HG03039 (cell line): ENCODE measurements at regions not wholly inside any gene's neighbourhood (a gene's known extent, or its start where the extent isn't known, plus 50 kb on each side); places are given as distances from the start of the nearest gene placed in this dataset.
"Not testable (repeated sequence)": the region's sequence is repeated elsewhere in the genome, so short reads cannot be mapped to it uniquely, and the experiment has no call there.

Experiments
- ATAC-seq: cut with Tn5 transposase; IDR thresholded peaks from one replicate; pipeline ENCODE4 v1.9.1; 2021; ENCODE audit warnings: mild to moderate bottlenecking, moderate library complexity; ENCODE audit not compliant: unreplicated experiment

DNA sequence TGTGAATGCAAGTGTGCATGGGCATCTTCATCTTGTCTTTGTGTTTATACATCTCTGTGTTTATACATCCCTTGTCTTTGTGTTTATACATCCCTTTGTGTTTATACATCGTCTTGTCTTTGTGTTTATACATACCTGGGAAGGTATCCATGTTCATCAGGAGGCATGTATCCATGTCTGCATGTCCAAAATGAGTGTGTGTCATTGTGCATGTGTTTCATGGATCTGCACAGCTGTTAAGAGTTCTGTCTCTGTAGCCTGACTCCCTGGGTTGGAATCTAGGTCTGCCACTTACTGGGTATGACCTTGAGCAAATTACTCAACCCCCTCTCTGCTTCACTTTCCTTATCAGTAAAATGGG is 50.1 kb upstream of the SIRPA start:
- no peak for ATAC-seq

DNA sequence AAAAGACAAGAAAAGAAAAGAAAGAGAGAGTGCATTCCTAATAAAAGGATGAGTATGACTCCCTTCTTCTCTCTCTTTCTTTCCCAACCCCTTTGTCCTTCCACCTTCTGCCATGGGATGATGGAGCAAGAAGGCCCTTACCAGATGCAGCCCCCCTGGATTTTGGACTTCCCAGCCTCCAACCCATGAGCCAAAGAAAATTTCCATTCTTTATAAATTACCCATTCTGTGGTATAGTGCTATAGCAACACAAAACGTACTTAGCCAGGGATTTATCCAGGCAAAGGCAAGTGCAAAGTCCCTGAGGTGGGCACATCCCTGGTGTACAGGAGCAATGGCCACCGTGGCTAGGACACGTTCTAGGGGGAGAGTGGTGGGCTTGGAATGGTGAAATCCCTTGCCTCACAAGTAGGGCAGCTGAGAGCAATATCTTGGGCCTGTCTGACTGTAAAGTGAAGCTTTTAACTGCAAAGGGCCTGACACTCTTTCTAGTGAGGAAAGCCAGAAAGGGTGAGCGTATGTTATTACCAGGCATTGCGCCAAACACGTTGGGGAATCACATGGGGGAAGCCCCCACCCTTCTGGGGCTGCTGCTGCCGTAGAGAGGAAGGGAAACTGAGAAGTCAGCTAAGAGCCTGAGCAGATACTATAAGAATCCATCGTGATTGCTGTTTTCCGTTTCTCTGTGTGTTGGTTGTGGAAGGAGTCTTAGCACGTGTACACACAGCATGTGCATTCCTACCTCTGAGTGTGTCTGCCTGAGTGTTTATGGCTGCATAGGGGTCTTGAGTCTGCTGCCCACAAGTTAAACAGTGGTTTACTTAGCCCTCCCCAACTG is 50.7 kb upstream of the SIRPA start:
- ATAC-seq = peak; percentile 88

DNA sequence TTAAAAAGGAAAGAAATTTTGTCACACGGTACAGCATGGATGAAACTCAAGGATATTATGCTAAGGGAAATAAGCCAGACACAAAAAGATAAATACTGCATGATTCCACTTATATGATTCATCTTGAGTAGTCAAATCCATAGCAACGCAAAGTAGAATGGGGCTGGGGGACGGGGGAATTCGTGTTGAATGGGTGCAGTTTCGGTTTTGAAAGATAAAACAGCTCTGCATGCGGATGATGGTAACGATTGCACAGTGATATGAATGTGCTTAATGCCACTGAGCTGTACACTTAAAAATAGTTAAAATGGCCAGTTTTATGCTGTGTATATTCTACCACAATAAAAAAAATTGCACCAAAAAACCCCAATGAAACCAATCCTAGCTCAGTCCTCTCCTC is 52.9 kb upstream of the SIRPA start:
- no peak for ATAC-seq

DNA sequence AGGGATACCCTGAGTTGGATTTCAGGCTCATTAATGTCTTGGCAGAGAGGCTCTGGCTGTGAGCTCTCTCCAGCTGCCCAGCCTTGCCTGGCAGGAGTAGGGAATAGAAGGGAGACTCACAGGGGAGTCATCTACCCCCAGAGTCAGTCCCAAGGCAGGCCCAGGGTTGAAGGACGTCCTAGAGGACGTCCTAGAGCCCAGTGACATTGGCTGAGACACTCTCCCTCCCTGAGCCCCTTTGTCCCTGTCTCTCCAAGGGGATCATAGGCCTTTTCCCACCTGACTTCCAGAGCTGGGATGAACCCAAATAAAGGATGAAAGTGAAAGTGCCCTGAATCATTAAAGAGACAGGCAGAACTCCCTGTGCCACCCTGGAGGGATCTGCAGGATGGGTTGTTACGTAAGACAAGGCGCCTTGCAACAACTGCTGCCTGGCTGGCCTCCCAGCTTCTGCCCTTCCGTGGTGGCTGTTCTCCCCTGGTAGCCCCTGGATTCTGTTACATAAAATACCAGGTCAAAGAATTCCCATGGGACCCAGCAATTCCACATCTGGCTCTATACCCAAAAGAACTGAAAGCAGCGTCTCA is 53.6 kb upstream of the SIRPA start:
- no peak for ATAC-seq

GRCh38 chr20:1840817-1841553 is 54.2 kb upstream of the SIRPA start:
- ATAC-seq = no peak

DNA sequence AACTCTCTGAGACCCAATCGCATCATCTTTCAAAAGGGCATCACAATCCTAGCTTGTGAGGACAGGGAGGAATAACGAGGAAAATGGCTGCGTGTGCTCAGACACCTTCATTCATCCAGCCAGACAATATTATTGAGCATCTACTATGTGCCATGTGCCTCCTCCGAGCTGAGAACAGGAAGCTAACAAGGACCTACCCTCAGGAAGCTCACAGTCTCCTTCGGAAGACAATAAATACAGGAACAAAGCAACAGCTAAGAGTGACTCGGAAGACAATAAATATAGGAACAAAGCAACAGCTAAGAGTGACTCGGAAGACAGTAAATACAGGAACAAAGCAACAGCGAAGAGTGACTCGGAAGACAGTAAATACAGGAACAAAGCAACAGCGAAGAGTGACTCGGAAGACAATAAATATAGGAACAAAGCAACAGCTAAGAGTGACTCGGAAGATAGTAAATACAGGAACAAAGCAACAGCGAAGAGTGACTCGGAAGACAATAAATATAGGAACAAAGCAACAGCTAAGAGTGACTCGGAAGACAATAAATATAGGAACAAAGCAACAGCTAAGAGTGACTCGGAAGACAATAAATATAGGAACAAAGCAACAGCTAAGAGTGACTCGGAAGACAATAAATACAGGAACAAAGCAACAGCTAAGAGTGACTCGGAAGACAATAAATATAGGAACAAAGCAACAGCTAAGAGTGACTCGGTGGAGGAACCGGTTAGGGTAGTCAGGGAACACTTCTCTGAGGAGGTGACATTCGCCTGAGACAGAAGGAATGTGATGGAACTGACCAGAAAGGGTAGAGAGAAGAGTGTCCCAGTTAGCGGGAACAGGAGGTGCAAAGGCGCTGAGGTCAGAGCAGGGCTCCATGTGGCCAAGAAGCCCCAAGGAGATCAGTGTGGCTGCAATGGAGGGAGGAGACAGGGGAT is 55.6 kb upstream of the SIRPA start:
- not testable (repeated sequence) for ATAC-seq

DNA sequence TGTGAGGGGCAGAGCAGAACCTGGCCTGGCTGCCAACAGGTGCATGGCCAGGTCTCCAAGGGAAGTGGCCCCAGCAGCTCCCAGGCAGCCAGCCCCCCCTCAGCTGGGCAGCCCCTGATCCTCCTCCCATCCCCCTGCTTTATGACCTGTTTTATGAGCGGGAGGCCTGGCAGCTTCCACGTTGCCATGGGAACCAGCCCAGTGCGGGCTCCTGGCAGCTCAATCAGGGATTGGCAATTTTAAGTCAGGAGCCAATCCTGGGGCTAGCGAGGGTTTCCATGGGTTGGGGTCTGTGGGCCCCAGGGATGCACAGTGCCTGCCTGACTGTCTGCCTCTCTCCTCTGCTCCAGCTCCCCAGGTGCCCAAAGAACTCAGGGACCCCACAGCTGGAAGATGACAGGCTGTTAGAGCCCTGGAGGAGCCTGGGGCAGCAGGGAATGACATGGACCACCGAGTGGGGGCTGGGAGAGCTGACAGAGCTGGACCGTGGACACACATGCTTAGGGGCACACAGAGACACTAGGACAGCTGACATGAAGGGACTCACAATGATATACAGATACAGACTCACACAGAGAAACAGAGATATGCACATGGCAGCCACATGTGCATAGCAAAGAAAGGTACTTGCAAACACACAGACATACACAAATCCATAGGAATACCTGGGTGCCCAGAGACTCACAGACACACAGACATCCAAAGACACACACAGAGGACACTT is 56.5 kb upstream of the SIRPA start:
- ATAC-seq = no peak

- no peak for ATAC-seq
Observed at GRCh38 chr20:1835186-1836035, 59.8 kb upstream of the SIRPA start.

DNA sequence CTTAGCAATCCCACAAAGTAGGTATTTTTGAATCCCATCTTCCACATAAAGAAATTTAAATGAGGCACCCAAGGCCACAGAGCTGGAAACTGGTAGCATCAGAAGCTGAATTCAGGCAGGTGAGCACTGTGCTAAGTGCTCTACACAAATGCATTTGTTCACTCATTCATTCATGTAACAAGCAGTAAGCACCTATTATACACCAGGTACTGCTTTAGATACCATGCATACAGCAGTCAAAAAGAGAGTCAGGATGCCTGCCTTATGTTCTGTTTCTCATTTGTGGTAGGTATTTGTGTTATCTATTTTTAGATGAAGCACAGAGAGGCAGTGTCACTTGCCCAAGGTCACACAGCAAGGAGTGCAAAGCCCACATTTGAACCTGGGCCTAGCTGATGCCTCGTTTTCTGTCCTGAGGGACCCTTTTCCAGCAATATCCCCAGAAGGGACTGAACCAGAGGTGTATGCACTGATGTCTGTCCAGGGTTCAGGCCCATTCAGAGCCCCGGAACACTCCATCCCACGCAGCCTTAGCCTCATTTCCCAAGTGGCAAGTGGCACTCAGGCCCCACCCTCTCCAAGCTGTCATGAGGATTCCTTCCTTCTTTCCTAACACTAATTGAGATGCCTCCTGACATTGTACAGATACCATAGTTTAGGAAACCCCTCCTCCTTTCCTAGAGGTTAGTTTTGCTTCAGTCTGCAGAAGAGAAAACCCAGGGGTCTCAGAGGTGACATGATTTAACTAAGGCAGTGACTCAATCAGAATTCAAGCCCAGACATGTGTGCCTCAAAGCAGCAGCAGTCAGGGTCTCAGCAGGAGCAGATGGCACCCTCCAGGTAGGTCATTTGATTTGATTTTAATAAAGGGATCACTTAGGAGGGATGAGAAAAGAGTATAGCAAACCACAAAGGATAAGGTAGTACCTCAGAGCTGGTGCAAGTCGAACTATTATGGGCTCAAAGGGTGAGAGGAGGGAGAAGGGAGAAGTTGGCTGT is 61.2 kb upstream of the SIRPA start:
- no peak for ATAC-seq

GRCh38 chr20:1833216-1833615 is 62.0 kb upstream of the SIRPA start:
- no peak for ATAC-seq

GRCh38 chr20:1832634-1833033 is 62.6 kb upstream of the SIRPA start:
- ATAC-seq = no peak

GRCh38 chr20:1831606-1832005 is 63.6 kb upstream of the SIRPA start:
- ATAC-seq = no peak

DNA sequence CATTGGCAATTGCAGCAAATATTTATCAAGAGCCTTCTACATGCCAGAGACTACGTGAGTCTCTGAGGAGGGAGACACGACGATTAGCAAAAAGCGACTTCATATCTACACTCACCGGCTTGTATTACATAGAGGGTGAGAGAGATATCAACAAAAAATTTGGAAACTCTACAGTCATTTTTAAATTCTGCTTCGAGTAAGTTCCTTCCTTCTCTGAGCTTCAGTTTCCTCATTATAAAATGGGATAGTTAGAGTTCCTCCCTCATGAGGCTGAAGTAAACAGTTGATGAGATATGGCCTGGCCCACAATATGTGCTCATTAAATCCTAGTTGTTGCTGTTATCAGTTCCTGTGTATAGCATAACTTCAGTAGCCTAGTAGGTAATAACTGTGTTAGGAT is 64.1 kb upstream of the SIRPA start:
- ATAC-seq = no peak

GRCh38 chr20:1830240-1830639 is 65.0 kb upstream of the SIRPA start:
- ATAC-seq = no peak

DNA sequence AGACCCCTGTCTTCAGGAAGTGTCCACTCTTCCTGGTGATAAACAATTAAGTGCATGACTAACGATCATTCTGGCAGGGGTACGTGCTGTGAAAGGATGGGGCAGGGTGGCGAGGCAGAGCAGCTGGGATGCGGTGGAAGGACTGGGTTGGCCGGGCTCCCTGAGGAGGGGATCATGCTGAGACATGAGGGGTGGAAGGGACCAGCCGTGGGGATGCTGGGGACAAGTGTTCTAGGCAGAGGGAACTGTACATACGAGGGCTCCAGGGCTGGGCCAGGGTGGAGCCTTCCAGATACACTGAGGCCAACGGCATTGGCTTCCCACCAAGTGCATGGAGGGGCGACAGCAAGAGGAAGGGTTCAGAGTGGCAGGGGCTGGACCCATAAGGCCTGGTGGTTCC is 65.7 kb upstream of the SIRPA start:
- no peak for ATAC-seq

GRCh38 chr20:1828786-1829131 is 66.4 kb upstream of the SIRPA start:
- no peak for ATAC-seq

- no peak for ATAC-seq
Observed at GRCh38 chr20:1827974-1828785, 67.0 kb upstream of the SIRPA start.
